ENCODE measurements at regions not wholly inside any gene's neighbourhood (a gene's known extent, or its start where the extent isn't known, plus 50 kb on each side); places are given as distances from the start of the nearest gene placed in this dataset.
"Not testable (repeated sequence)": the region's sequence is repeated elsewhere in the genome, so short reads cannot be mapped to it uniquely, and the experiment has no call there.

- CTCF ChIA-PET, result no interaction called here
Observed at GRCh38 chr18:1668279-1668678, 763.6 kb downstream of the ADCYAP1 start.

GRCh38 chr18:1671710-1672109 lies 767.0 kb downstream of the ADCYAP1 start:
- POLR2A ChIA-PET; DNase-seq; H3K4me3 Mint-ChIP-seq; H3K9me3 Mint-ChIP-seq; H3K27ac Mint-ChIP-seq; H3K36me3 Mint-ChIP-seq (ENCODE audit: low read depth); H3K4me1 Mint-ChIP-seq; H3K27me3 Mint-ChIP-seq; CTCF ChIA-PET: not testable (repeated sequence)

More at GRCh38 chr18:1668279-1668678, 763.6 kb downstream of the ADCYAP1 start:
- no peaks in the 10 kb centered on the region for H3K4me1 Mint-ChIP-seq
- POLR2A ChIA-PET, result no interaction called here
- DNase-seq, result no peak
- H3K27ac Mint-ChIP-seq, result no peak overlapping the region
- H3K27me3 Mint-ChIP-seq, result no peaks in the 10 kb centered on the region
- no peaks in the 10 kb centered on the region for H3K36me3 Mint-ChIP-seq (ENCODE audit: low read depth)
- H3K9me3 Mint-ChIP-seq, result no peaks in the 10 kb centered on the region
- no peak overlapping the region for H3K4me3 Mint-ChIP-seq

GRCh38 chr18:1676387-1676786 lies 771.7 kb downstream of the ADCYAP1 start:
- Mint-ChIP-seq H3K36me3 (ENCODE audit: low read depth) (no peaks in the 10 kb centered on the region), H3K27ac (no peak overlapping the region), H3K27me3 (no peaks in the 10 kb centered on the region), H3K4me1 (no peaks in the 10 kb centered on the region), H3K4me3 (no peak overlapping the region), H3K9me3 (no peaks in the 10 kb centered on the region)
- POLR2A ChIA-PET, result no interaction called here
- no peak for DNase-seq
- CTCF ChIA-PET, result no interaction called here

- POLR2A ChIA-PET, result no interaction called here
- H3K27ac Mint-ChIP-seq, result no peak overlapping the region
- H3K4me1 Mint-ChIP-seq, result no peaks in the 10 kb centered on the region
- DNase-seq, result no peak
- H3K36me3 Mint-ChIP-seq (ENCODE audit: low read depth), result no peaks in the 10 kb centered on the region
- no peak overlapping the region for H3K4me3 Mint-ChIP-seq
- no peaks in the 10 kb centered on the region for H3K27me3 Mint-ChIP-seq
- H3K9me3 Mint-ChIP-seq, result no peaks in the 10 kb centered on the region
- CTCF ChIA-PET, result no interaction called here
Observed at GRCh38 chr18:1680108-1680507, 775.4 kb downstream of the ADCYAP1 start.

- Mint-ChIP-seq H3K27me3 (no peaks in the 10 kb centered on the region), H3K36me3 (ENCODE audit: low read depth) (no peaks in the 10 kb centered on the region), H3K4me1 (no peaks in the 10 kb centered on the region), H3K27ac (no peak overlapping the region), H3K9me3 (peaks cover 3% of the 10 kb centered on the region), H3K4me3 (no peak overlapping the region)
- ChIA-PET POLR2A (no interaction called here), CTCF (no interaction called here)
- DNase-seq, result no peak
Observed at GRCh38 chr18:1691863-1692262, 787.2 kb downstream of the ADCYAP1 start.

GRCh38 chr18:1708006-1708405 lies 803.3 kb downstream of the ADCYAP1 start:
- Mint-ChIP-seq H3K36me3 (ENCODE audit: low read depth) (no peaks in the 10 kb centered on the region), H3K27ac (no peak overlapping the region), H3K9me3 (no peaks in the 10 kb centered on the region), H3K4me1 (no peaks in the 10 kb centered on the region), H3K27me3 (no peaks in the 10 kb centered on the region), H3K4me3 (no peak overlapping the region)
- CTCF ChIA-PET, result interaction anchor here (1.2 kb wide), 1 partner anchor 44 kb away, joined by 3 read pairs; no protein-coding TSS in a partner anchor
- DNase-seq, result no peak
- POLR2A ChIA-PET, result no interaction called here

- Mint-ChIP-seq H3K4me1 (no peaks in the 10 kb centered on the region), H3K27me3 (no peaks in the 10 kb centered on the region), H3K4me3 (no peak overlapping the region), H3K9me3 (no peaks in the 10 kb centered on the region), H3K36me3 (ENCODE audit: low read depth) (no peaks in the 10 kb centered on the region), H3K27ac (no peak overlapping the region)
- POLR2A ChIA-PET, result no interaction called here
- no peak for DNase-seq
- CTCF ChIA-PET, result no interaction called here
Observed at GRCh38 chr18:1710114-1710513, 805.4 kb downstream of the ADCYAP1 start.

- no peaks in the 10 kb centered on the region for H3K4me1 Mint-ChIP-seq
- H3K36me3 Mint-ChIP-seq (ENCODE audit: low read depth), result no peaks in the 10 kb centered on the region
- H3K4me3 Mint-ChIP-seq, result no peak overlapping the region
- H3K27ac Mint-ChIP-seq, result no peak overlapping the region
- H3K27me3 Mint-ChIP-seq, result no peaks in the 10 kb centered on the region
- no peak for DNase-seq
- POLR2A ChIA-PET, result no interaction called here
- peaks cover 4% of the 10 kb centered on the region for H3K9me3 Mint-ChIP-seq
- CTCF ChIA-PET, result no interaction called here
Observed at GRCh38 chr18:1732143-1732542, 827.5 kb downstream of the ADCYAP1 start.

- ChIA-PET CTCF (no interaction called here), POLR2A (no interaction called here)
- no peak overlapping the region for H3K4me3 Mint-ChIP-seq
- no peaks in the 10 kb centered on the region for H3K27me3 Mint-ChIP-seq
- H3K36me3 Mint-ChIP-seq (ENCODE audit: low read depth), result no peaks in the 10 kb centered on the region
- no peaks in the 10 kb centered on the region for H3K9me3 Mint-ChIP-seq
- H3K4me1 Mint-ChIP-seq, result no peaks in the 10 kb centered on the region
- DNase-seq, result no peak
- no peak overlapping the region for H3K27ac Mint-ChIP-seq
Observed at GRCh38 chr18:1746131-1746530, 825.2 kb downstream of the METTL4 start.

GRCh38 chr18:1751249-1751648 lies 820.1 kb downstream of the METTL4 start:
- H3K27ac Mint-ChIP-seq, result no peak overlapping the region
- H3K4me3 Mint-ChIP-seq, result no peak overlapping the region
- CTCF ChIA-PET, result no interaction called here
- POLR2A ChIA-PET, result no interaction called here
- H3K9me3 Mint-ChIP-seq, result no peaks in the 10 kb centered on the region
- H3K36me3 Mint-ChIP-seq (ENCODE audit: low read depth), result no peaks in the 10 kb centered on the region
- DNase-seq, result no peak
- H3K27me3 Mint-ChIP-seq, result no peaks in the 10 kb centered on the region
- no peaks in the 10 kb centered on the region for H3K4me1 Mint-ChIP-seq

- H3K4me3 Mint-ChIP-seq, result no peak overlapping the region
- H3K9me3 Mint-ChIP-seq, result no peaks in the 10 kb centered on the region
- H3K27me3 Mint-ChIP-seq, result no peaks in the 10 kb centered on the region
- H3K27ac Mint-ChIP-seq, result no peak overlapping the region
- H3K36me3 Mint-ChIP-seq (ENCODE audit: low read depth), result no peaks in the 10 kb centered on the region
- POLR2A ChIA-PET, result no interaction called here
- CTCF ChIA-PET, result no interaction called here
- no peaks in the 10 kb centered on the region for H3K4me1 Mint-ChIP-seq
- no peak for DNase-seq
Observed at GRCh38 chr18:1760901-1761300, 810.4 kb downstream of the METTL4 start.

- H3K4me3 Mint-ChIP-seq, result no peak overlapping the region
- H3K27me3 Mint-ChIP-seq, result no peaks in the 10 kb centered on the region
- no peaks in the 10 kb centered on the region for H3K36me3 Mint-ChIP-seq (ENCODE audit: low read depth)
- ChIA-PET CTCF (no interaction called here), POLR2A (no interaction called here)
- no peaks in the 10 kb centered on the region for H3K4me1 Mint-ChIP-seq
- H3K27ac Mint-ChIP-seq, result no peak overlapping the region
- no peaks in the 10 kb centered on the region for H3K9me3 Mint-ChIP-seq
- no peak for DNase-seq
Observed at GRCh38 chr18:1774261-1774660, 797.0 kb downstream of the METTL4 start.

- Mint-ChIP-seq H3K27ac (no peak overlapping the region), H3K4me3 (no peak overlapping the region), H3K4me1 (no peaks in the 10 kb centered on the region), H3K27me3 (no peaks in the 10 kb centered on the region), H3K9me3 (no peaks in the 10 kb centered on the region), H3K36me3 (ENCODE audit: low read depth) (no peaks in the 10 kb centered on the region)
- no peak for DNase-seq
- ChIA-PET CTCF (no interaction called here), POLR2A (no interaction called here)
Observed at GRCh38 chr18:1777843-1778242, 793.5 kb downstream of the METTL4 start.

- CTCF ChIA-PET, result no interaction called here
- H3K36me3 Mint-ChIP-seq (ENCODE audit: low read depth), result no peaks in the 10 kb centered on the region
- H3K4me1 Mint-ChIP-seq, result no peaks in the 10 kb centered on the region
- no peaks in the 10 kb centered on the region for H3K27me3 Mint-ChIP-seq
- no peaks in the 10 kb centered on the region for H3K9me3 Mint-ChIP-seq
- no peak overlapping the region for H3K4me3 Mint-ChIP-seq
- POLR2A ChIA-PET, result no interaction called here
- H3K27ac Mint-ChIP-seq, result no peak overlapping the region
- DNase-seq, result no peak
Observed at GRCh38 chr18:1778496-1779178, 792.7 kb downstream of the METTL4 start.

GRCh38 chr18:1779587-1779986 lies 791.7 kb downstream of the METTL4 start:
- DNase-seq, result no peak
- ChIA-PET POLR2A (no interaction called here), CTCF (no interaction called here)
- Mint-ChIP-seq H3K27ac (no peak overlapping the region), H3K4me1 (no peaks in the 10 kb centered on the region), H3K9me3 (no peaks in the 10 kb centered on the region), H3K27me3 (no peaks in the 10 kb centered on the region), H3K4me3 (no peak overlapping the region), H3K36me3 (ENCODE audit: low read depth) (no peaks in the 10 kb centered on the region)

Data from activated CD4-positive, alpha-beta memory T cell treated with anti-CD3 and anti-CD28 coated beads, Interleukin-2, amount 10 ng/mL, durations not matched to agents 7 days and 5 days (primary cell).